RWPE1 (cell line): ENCODE measurements at regions not wholly inside any gene's neighbourhood (a gene's known extent, or its start where the extent isn't known, plus 50 kb on each side); places are given as distances from the start of the nearest gene placed in this dataset.
A peak's percentile ranks its signal among the peaks of the same experiment; 100 is the strongest.
"Not testable (repeated sequence)": the region's sequence is repeated elsewhere in the genome, so short reads cannot be mapped to it uniquely, and the experiment has no call there.

Source experiments
- CTCF ChIA-PET: fragments of 350-600 bp; sonication (Branson Sonifier 250); formaldehyde crosslinking; extraction: SDS; loops from one replicate; lab custom pipeline; 2021; lab: Yijun Ruan, JAX
- POLR2A ChIA-PET: fragments of 400-600 bp; formaldehyde crosslinking; extraction: SDS; loops from one replicate; lab custom pipeline; 2020; ENCODE audit warnings: antibody characterized with exemption; ENCODE audit not compliant: low non-redundant PET; lab: Yijun Ruan, JAX
- DNase-seq: peaks from one replicate; pipeline ENCODE4 v3.0.0; 2012; ENCODE audit warnings: low spot score
- H3K27ac ChIP-seq: fragments of 450-650 bp; 2 replicates; pipeline ENCODE4 v1.5.1; 2017
- TF ChIP-seq, protein P1 (sequence below): fragments of 450-650 bp; conservative IDR thresholded peaks from 2 replicates; pipeline ENCODE4 v1.5.1; 2017; ENCODE audit warnings: low read depth, mild to moderate bottlenecking

DNA sequence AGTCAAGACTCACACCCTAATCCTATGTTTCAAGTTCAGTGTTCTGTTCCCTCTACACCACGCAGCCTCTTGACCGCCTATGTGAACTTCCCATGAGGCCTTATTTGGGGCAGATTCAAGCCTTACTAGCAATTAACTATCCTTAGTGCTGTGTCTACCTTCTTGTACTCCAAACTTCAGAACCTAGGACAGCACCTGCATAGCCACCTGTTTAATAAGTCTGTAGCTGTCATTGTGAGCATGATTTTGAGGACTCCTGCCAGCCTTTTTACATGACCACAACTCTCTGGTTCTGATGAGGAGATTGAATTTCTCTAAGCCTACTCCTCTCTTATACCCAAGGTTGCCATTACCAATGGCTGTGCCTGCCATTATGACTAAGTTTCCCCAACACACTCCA lies 50.8 kb upstream of the PCSK1 start:
- CTCF ChIA-PET: interaction anchor here (0.7 kb wide), 1 partner anchor 49 kb away, joined by 3 read pairs; no protein-coding TSS in a partner anchor
- DNase-seq: peak; percentile 42
- no peak overlapping the region for H3K27ac ChIP-seq
- TF ChIP-seq, protein P1, sequence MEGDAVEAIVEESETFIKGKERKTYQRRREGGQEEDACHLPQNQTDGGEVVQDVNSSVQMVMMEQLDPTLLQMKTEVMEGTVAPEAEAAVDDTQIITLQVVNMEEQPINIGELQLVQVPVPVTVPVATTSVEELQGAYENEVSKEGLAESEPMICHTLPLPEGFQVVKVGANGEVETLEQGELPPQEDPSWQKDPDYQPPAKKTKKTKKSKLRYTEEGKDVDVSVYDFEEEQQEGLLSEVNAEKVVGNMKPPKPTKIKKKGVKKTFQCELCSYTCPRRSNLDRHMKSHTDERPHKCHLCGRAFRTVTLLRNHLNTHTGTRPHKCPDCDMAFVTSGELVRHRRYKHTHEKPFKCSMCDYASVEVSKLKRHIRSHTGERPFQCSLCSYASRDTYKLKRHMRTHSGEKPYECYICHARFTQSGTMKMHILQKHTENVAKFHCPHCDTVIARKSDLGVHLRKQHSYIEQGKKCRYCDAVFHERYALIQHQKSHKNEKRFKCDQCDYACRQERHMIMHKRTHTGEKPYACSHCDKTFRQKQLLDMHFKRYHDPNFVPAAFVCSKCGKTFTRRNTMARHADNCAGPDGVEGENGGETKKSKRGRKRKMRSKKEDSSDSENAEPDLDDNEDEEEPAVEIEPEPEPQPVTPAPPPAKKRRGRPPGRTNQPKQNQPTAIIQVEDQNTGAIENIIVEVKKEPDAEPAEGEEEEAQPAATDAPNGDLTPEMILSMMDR: no peak
- POLR2A ChIA-PET: no interaction called here

DNA sequence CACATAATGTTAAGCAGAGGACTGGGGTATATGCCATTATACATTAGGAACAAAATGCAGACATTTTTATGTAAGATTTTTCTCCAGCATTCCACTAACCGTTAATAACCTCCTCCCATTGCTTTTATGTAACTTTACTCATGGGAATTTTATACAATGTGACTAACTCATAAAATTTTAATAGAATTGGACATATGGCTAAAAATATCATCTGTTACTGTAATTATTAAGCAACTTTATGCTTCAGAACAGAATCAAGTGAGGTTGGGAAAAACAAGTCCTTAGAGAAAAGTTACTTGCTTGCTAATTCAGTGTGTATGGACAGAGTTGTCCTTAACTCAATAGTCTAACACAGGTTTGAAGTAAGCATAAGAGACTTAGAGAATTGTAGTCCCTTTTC lies 54.8 kb upstream of the PCSK1 start:
- no peak overlapping the region for H3K27ac ChIP-seq
- TF ChIP-seq, protein P1: no peak
- no peak for DNase-seq
- CTCF ChIA-PET: no interaction called here
- POLR2A ChIA-PET: no interaction called here

DNA sequence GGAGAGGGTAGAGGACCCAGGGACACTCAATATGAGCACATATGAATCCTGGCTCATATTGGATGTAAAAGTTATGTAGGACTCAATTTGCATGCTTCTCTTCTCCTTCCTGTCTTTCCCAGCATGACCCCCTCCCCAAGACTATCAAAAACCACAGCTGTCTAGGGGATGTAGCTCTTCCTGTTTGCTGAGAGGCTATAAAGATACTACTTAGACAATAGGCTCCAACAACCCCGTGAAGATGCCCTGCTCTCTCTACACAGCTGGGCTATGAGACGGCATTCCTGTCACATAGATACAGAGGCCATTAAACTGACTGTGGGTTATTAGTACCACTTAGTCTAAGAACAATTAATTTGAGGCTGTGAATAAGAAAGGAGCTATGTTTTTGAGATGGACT lies 56.5 kb upstream of the PCSK1 start:
- H3K27ac ChIP-seq: no peak overlapping the region
- no peak for DNase-seq
- ChIA-PET CTCF (no interaction called here), POLR2A (no interaction called here)
- TF ChIP-seq, protein P1: no peak

DNA sequence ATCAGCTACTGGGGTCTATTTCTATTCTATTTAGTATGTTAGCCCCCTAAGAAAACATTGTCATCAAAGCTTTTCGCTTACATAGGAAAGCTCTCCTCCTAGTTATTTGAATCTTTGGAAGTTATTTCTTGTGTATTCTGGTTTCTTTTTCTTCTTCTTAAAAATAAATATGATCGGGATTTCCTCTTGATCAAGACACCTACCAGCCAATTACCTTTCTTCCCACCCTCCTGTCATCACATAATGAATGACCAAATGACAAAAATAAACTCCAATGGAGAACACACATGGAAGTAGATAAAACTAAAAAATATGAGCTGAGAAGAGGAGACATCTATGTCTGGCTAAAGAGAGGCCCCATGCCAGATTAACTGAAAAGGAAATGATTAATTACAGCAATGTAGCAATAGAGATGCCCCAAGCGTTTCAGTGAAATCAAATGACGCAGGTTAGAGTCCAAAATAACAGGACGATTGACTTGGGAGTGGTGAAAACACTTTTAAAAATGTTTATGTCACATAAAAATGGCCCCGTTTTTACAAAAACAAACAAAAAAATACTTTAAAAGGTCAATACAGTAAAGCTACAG lies 59.5 kb upstream of the PCSK1 start:
- no peak overlapping the region for H3K27ac ChIP-seq
- POLR2A ChIA-PET: no interaction called here
- peak; percentile 74 for DNase-seq
- TF ChIP-seq, protein P1: no peak
- CTCF ChIA-PET: interaction anchor here (0.6 to 0.7 kb wide), 2 partner anchors 91 to 146 kb away, joined by 3 read pairs; no protein-coding TSS in a partner anchor

DNA sequence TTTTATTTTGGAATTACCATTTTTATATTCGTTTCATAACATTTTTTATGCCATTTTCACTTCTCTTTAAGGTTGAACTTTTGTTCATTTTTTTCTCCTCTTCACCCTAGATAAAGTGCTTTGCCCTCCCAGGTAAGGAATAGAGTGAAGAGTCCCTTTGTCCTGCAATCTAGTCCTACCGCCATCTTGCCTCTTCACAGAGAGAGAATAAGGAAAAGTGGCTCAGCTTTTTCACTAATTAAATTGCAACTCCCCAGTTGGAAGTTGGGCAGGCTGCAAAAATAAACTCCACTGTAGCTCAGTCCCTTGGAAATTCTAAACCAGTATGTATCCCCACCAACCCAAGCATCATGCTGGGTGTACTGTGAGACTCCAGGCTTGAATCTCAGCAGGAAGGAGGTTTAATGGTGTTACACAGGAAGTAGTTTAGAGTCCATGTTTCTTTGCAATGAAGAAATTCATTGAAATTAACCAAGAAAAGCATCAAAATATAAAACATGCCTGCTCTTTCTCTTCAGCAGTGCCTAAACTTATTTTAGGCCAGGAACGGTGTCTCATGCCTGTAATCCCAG lies 60.3 kb upstream of the PCSK1 start:
- no peak for DNase-seq
- POLR2A ChIA-PET: no interaction called here
- CTCF ChIA-PET: interaction anchor here (0.6 kb wide), 1 partner anchor 147 kb away, joined by 3 read pairs; no protein-coding TSS in a partner anchor
- TF ChIP-seq, protein P1: no peak
- 0 out of 2 replicates have a peak overlapping the region, but pooled peaks have one; percentile 36 for H3K27ac ChIP-seq

DNA sequence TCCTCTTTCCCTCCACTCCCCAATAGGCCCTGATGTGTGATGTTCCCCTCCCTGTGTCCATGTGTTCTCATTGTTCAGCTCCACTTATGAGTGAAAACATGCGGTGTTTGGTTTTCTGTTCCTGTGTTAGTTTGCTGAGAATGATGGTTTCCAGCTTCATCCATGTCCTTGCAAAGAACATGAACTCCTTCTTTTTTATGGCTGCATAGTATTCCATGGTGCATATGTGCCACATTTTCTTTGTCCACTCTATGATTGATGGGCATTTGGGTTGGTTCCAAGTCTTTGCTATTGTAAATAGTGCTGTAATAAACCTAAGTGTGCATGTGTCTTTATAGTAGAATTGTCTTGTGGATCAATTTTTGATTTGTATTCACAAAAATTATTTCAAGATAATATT lies 62.4 kb upstream of the PCSK1 start:
- H3K27ac ChIP-seq, CTCF ChIA-PET, POLR2A ChIA-PET, DNase-seq: not testable (repeated sequence)

DNA sequence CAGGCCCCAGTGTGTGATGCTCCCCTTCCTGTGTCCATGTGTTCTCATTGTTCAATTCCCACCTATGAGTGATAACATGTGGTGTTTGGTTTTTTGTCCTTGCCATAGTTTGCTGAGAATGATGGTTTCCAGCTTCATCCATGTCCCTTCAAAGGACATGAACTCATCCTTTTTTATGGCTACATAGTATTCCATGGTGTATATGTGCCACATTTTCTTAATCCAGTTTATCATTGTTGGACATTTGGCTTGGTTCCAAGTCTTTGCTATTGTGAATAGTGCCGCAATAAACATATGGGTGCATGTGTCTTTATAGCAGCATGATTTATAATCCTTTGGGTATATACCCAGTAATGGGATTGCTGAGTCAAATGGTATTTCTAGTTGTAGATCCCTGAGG lies 64.0 kb upstream of the PCSK1 start:
- CTCF ChIA-PET, DNase-seq, H3K27ac ChIP-seq, POLR2A ChIA-PET: not testable (repeated sequence)
